ENCODE measurements at regions not wholly inside any gene's neighbourhood (a gene's known extent, or its start where the extent isn't known, plus 50 kb on each side); places are given as distances from the start of the nearest gene placed in this dataset.

DNA sequence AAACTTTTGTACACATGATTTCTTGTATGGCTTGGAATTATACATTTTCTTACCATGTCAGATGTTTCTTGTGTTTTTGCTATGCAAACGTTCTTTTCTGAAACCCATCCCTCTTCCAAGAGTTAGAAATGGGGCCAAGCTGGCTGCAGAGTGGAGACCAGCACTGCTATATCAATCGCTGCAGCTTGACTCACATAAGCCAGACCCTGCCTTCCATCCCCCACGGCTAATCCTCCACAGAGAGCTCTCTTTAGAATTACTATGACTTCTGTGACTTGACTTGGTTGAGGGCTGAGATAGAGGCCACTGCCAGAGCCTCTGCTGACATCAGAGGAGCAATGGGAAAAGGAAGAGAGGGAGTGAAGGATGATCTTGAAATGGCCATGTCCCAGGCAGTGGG, 147.9 kb downstream of the DACT1 start:
- ChIA-PET CTCF (no interaction called here), POLR2A (no interaction called here)
- Histone ChIP-seq H3K36me3 (ENCODE audit: control insufficient read depth, insufficient read depth, low read length) (no peaks in the 10 kb centered on the region), H3K27me3 (ENCODE audit: control insufficient read depth, insufficient read depth, low read length) (peaks cover 13% of the 10 kb centered on the region), H3K4me3 (ENCODE audit: low read depth, low read length) (no peak overlapping the region)
- no peak for DNase-seq (ENCODE audit: low read depth)
- TF ChIP-seq, protein P1, sequence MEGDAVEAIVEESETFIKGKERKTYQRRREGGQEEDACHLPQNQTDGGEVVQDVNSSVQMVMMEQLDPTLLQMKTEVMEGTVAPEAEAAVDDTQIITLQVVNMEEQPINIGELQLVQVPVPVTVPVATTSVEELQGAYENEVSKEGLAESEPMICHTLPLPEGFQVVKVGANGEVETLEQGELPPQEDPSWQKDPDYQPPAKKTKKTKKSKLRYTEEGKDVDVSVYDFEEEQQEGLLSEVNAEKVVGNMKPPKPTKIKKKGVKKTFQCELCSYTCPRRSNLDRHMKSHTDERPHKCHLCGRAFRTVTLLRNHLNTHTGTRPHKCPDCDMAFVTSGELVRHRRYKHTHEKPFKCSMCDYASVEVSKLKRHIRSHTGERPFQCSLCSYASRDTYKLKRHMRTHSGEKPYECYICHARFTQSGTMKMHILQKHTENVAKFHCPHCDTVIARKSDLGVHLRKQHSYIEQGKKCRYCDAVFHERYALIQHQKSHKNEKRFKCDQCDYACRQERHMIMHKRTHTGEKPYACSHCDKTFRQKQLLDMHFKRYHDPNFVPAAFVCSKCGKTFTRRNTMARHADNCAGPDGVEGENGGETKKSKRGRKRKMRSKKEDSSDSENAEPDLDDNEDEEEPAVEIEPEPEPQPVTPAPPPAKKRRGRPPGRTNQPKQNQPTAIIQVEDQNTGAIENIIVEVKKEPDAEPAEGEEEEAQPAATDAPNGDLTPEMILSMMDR (IDR thresholded peaks at IDR 0.05; ENCODE audit: insufficient read depth, low read depth, low read length) = no peak

DNA sequence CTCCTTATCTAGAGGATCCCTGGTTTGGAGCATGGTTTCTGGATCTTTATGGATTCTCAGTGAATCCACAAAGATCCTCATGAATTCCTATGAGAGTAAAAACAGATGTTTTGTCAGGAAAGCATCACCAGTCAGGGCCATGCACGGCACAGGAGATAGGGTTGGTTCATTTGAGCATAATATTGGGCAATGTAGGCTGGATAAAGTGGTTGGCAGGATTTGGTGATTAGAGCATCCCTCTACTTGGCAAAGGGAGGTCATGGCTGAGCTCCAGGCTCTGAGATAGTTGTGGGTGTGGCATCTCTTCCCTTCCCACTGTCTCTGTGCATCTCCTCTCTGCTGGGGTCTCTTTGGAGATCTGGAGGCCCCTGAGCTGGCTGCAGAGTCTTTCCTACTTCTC, 149.8 kb downstream of the DACT1 start:
- TF ChIP-seq, protein P1 (IDR thresholded peaks at IDR 0.05; ENCODE audit: insufficient read depth, low read depth, low read length) = no peak

DNA sequence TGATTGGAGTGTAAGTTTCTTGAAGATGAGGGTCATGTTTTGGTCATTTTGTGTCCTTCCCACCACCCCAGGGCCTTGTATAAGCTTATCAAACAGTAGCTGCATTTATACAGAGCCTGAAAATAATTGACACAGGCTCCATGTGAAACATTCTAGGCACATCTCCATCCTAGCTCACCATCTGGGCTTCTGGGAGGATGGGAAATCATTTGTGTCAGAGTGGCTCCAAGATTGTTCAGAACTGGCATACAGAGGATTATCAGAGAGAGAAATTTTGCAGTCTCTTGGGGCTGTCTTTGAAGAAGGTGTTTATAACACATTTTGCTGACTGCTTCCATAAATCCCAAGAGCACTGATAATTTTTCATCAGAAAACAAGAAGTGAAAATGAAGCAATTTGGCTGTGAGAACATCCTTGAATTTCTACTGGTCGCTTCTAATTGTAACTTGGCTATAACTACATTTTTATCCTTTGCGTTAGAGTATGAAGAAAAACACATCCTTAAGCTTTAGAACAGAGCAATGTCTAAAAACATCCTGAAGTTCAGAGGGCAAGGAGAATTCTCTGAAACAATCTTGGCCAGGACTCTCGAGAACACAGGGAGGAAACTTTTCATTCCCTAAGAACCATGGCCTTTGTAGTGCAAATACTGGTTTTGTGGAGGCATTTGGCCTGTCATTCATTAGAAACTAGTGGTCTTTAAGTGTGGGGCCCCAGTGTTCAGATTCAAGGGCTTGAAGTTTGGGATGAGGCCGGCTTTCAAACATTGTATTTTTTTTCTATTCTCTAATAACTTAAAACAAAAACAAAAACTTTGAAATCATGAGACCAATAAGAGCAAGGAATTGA, 151.1 kb downstream of the DACT1 start:
- ChIA-PET POLR2A (no interaction called here), CTCF (interaction anchor here (0.9 kb wide), 1 partner anchor 123 kb away, joined by 3 read pairs; no protein-coding TSS in a partner anchor)
- peaks cover 13% of the 10 kb centered on the region for H3K27me3 ChIP-seq (ENCODE audit: control insufficient read depth, insufficient read depth, low read length)
- TF ChIP-seq, protein P1 (IDR thresholded peaks at IDR 0.05; ENCODE audit: insufficient read depth, low read depth, low read length) = no peak
- no peaks in the 10 kb centered on the region for H3K36me3 ChIP-seq (ENCODE audit: control insufficient read depth, insufficient read depth, low read length)
- no peak for DNase-seq (ENCODE audit: low read depth)
- H3K4me3 ChIP-seq (ENCODE audit: low read depth, low read length) = no peak overlapping the region

More for the DNA sequence above, 149.8 kb downstream of the DACT1 start:
- H3K4me3 ChIP-seq (ENCODE audit: low read depth, low read length) = no peak overlapping the region
- no peaks in the 10 kb centered on the region for H3K36me3 ChIP-seq (ENCODE audit: control insufficient read depth, insufficient read depth, low read length)
- H3K27me3 ChIP-seq (ENCODE audit: control insufficient read depth, insufficient read depth, low read length) = peaks cover 13% of the 10 kb centered on the region
- POLR2A ChIA-PET = no interaction called here
- CTCF ChIA-PET = no interaction called here
- DNase-seq (ENCODE audit: low read depth) = no peak

DNA sequence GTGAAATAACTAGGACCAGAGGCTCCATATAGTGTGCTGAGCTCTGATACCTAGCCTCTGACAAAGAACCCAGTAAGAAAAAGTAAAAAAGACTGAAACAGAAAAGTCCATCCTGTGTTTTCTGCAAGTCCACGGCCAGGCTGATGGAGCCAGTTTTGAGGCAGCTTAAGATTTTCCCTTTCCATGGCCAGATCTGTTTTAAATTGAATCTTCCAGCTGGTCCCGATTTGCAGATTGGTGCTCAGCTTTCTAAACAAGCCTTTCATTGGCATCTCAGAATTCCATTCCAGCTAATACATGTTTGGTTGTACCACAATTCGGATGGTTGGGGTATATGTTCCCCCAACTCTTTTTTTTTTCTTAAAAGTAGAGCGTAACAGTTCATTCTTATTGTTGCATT, 152.0 kb downstream of the DACT1 start:
- TF ChIP-seq, protein P1 (IDR thresholded peaks at IDR 0.05; ENCODE audit: insufficient read depth, low read depth, low read length) = no peak
- ChIA-PET CTCF (interaction anchor here (0.6 to 0.9 kb wide), 3 partner anchors 50 to 188 kb away, joined by 3 to 4 read pairs (median 3); no protein-coding TSS in a partner anchor), POLR2A (no interaction called here)
- no peak for DNase-seq (ENCODE audit: low read depth)
- Histone ChIP-seq H3K36me3 (ENCODE audit: control insufficient read depth, insufficient read depth, low read length) (no peaks in the 10 kb centered on the region), H3K27me3 (ENCODE audit: control insufficient read depth, insufficient read depth, low read length) (peaks cover 10% of the 10 kb centered on the region), H3K4me3 (ENCODE audit: low read depth, low read length) (no peak overlapping the region)

DNA sequence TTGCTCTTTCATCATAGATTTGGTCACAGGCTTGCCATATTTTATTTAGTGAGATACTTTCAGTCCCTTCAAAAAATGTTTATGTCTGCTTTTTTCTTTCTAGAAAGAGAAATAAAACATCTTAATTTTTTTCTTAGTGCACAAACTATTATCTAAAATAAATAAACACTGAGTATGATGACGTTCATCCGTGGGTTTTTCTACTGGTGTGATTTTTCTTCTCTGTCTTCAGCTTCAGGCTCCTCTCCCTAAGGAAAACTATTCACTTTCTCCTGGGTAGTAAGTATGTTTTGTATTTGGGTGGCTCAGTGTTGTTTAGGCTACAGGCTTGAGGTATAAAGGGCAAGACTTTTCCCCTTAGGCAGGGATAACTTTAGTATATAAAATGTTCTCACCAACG, 154.7 kb downstream of the DACT1 start:
- TF ChIP-seq, protein P1 (IDR thresholded peaks at IDR 0.05; ENCODE audit: insufficient read depth, low read depth, low read length) = no peak
- POLR2A ChIA-PET = no interaction called here
- peaks cover 5% of the 10 kb centered on the region for H3K27me3 ChIP-seq (ENCODE audit: control insufficient read depth, insufficient read depth, low read length)
- CTCF ChIA-PET = no interaction called here
- no peaks in the 10 kb centered on the region for H3K36me3 ChIP-seq (ENCODE audit: control insufficient read depth, insufficient read depth, low read length)
- DNase-seq (ENCODE audit: low read depth) = no peak
- no peak overlapping the region for H3K4me3 ChIP-seq (ENCODE audit: low read depth, low read length)

Data from BJ (cell line).